Neural cell (in vitro differentiated cells): ENCODE measurements at regions not wholly inside any gene's neighbourhood (a gene's known extent, or its start where the extent isn't known, plus 50 kb on each side); places are given as distances from the start of the nearest gene placed in this dataset.

Experiments used
- CTCF ChIP-seq: fragments of 450-650 bp; IDR thresholded peaks from 2 replicates; pipeline ENCODE4 v1.5.1; 2014; ENCODE audit warnings: antibody characterized with exemption, mild to moderate bottlenecking, moderate library complexity; ENCODE audit not compliant: poor library complexity, severe bottlenecking
- EZH2 ChIP-seq: fragments of 200-600, 300-800 bp; shearing (Covaris generic), sonication (generic); IDR thresholded peaks from 2 replicates; pipeline ENCODE4 v1.6.1; 2014; ENCODE audit warnings: antibody characterized with exemption, low read length, borderline replicate concordance, mild to moderate bottlenecking; ENCODE audit not compliant: insufficient read depth, poor library complexity, severe bottlenecking
- POLR2AphosphoS5 ChIP-seq: IDR thresholded peaks from 2 replicates; pipeline ENCODE4 v1.6.1; 2012

DNA sequence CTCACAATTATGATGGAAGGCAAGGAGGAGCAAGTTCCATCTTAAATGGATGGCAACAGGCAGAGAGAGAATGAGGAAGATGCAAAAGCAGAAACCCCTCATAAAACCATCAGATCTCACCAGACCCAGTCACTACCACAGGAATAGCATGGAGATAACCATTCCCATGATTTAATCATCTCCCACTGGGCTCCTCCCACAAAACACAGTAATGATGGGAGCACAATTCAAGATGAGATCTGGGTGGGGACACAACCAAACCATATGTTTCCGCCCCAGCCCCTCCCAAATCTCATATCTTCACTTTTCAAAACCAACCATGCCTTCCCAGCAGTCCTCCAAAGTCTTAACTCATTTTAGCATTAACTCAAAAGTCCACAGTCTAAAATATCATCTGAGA lies 304.0 kb downstream of the TUSC1 start:
- no peak for TF ChIP-seq POLR2AphosphoS5
- no peak for TF ChIP-seq CTCF
- no peak for TF ChIP-seq EZH2
